ENCODE measurements at regions not wholly inside any gene's neighbourhood (a gene's known extent, or its start where the extent isn't known, plus 50 kb on each side); places are given as distances from the start of the nearest gene placed in this dataset.

GRCh38 chr12:92233346-92234015 is 87.8 kb upstream of the BTG1 start:
- TF ChIP-seq HCFC1 (IDR thresholded peaks at IDR 0.05; ENCODE audit: low read length) = no peak
- TF ChIP-seq MEF2A (IDR thresholded peaks at IDR 0.05; ENCODE audit: insufficient read depth, low read depth, low read length) = no peak
- no peak for TF ChIP-seq ZBTB40 (IDR thresholded peaks at IDR 0.05; ENCODE audit: borderline replicate concordance)
- no peak for TF ChIP-seq CREB1 (IDR thresholded peaks at IDR 0.05; ENCODE audit: low read depth)
- TF ChIP-seq CTCF (IDR thresholded peaks at IDR 0.05 in 2 of 3, conservative IDR thresholded peaks at IDR 0.05 in 1 of 3; ENCODE audit: control insufficient read depth in 2 of 3, extremely low read depth in 1 of 3, insufficient read depth in 1 of 3, low read depth in 3 of 3, low read length in 3 of 3) = no peak
- TF ChIP-seq REST (IDR thresholded peaks at IDR 0.05; ENCODE audit: low read depth, low read length) = no peak
- TF ChIP-seq BCL11A (IDR thresholded peaks at IDR 0.05; ENCODE audit: low read depth, low read length) = no peak
- no peak for TF ChIP-seq SRF (IDR thresholded peaks at IDR 0.05; ENCODE audit: low read depth in 2 of 2, low read length in 2 of 2)

All from GM12878 (cell line).